IMR-90 (cell line): ENCODE measurements at regions not wholly inside any gene's neighbourhood (a gene's known extent, or its start where the extent isn't known, plus 50 kb on each side); places are given as distances from the start of the nearest gene placed in this dataset.

Experiments
- ATAC-seq: fragments of 200-7000 bp; cut with Tn5 transposase; 2 replicates; pipeline ENCODE4 v1.9.1; 2020; ENCODE audit warnings: low read depth, mild to moderate bottlenecking, moderate library complexity
- BruUV-seq: library from RNA; stranded (reverse); fragments of 400-500 nt; replicated peaks from 2 replicates; lab custom pipeline; 2021; lab: Mats Ljungman, UMichigan
- CTCF ChIA-PET: fragments of 300-600 bp; formaldehyde crosslinking; extraction: SDS; loops from one replicate; lab custom pipeline; 2021; ENCODE audit warnings: antibody characterized with exemption; lab: Yijun Ruan, JAX
- POLR2A ChIA-PET: fragments of 300-600 bp; sonication (Branson Sonifier 250); formaldehyde crosslinking; loops from one replicate; lab custom pipeline; 2022; ENCODE audit warnings: antibody characterized with exemption; ENCODE audit not compliant: unreplicated experiment; lab: Charles Lee
- DNase-seq: peaks from one replicate; pipeline ENCODE4 v3.0.0; 2013
- H2AFZ ChIP-seq: replicated peaks from 2 replicates; pipeline ENCODE3; 2013; ENCODE audit warnings: low read length, mild to moderate bottlenecking; ENCODE audit not compliant: poor library complexity
- H2AK5ac ChIP-seq: 2 replicates; pipeline ENCODE4 v1.6.1; 2013; ENCODE audit warnings: low read depth, low read length, inconsistent platforms
- H2AK9ac ChIP-seq: replicated peaks from 2 replicates; pipeline ENCODE3; 2013; ENCODE audit warnings: mild to moderate bottlenecking, low read depth, low read length, moderate library complexity; ENCODE audit not compliant: poor library complexity
- H2BK120ac ChIP-seq: 2 replicates; pipeline ENCODE4 v1.6.1; 2013; ENCODE audit warnings: low read depth, low read length, inconsistent platforms
- H2BK15ac ChIP-seq: 3 replicates; pipeline ENCODE4 v1.6.1; 2013; ENCODE audit warnings: low read depth, low read length, inconsistent platforms
- H2BK20ac ChIP-seq: 2 replicates; pipeline ENCODE4 v1.6.1; 2013; ENCODE audit warnings: low read depth, mild to moderate bottlenecking, inconsistent platforms, low read length, moderate library complexity
- H2BK5ac ChIP-seq: 2 replicates; pipeline ENCODE4 v1.6.1; 2013; ENCODE audit warnings: mild to moderate bottlenecking, low read depth, low read length, inconsistent platforms; ENCODE audit not compliant: poor library complexity, severe bottlenecking
- H3K14ac ChIP-seq: replicated peaks from 2 replicates; pipeline ENCODE4 v1.6.1; 2013; ENCODE audit warnings: low read depth, low read length, inconsistent platforms
- H3K18ac ChIP-seq: 2 replicates; pipeline ENCODE4 v1.6.1; 2013; ENCODE audit warnings: low read depth, low read length, control low read depth
- H3K23ac ChIP-seq: 2 replicates; pipeline ENCODE4 v1.6.1; 2013; ENCODE audit warnings: low read depth, low read length, inconsistent platforms
- H3K27ac ChIP-seq: 2 replicates; pipeline ENCODE4 v1.5.1; 2013; ENCODE audit warnings: mild to moderate bottlenecking, control low read depth, low read length; ENCODE audit not compliant: insufficient read depth
- H3K27me3 ChIP-seq: 2 replicates; pipeline ENCODE4 v1.6.1; 2013; ENCODE audit warnings: low read length; ENCODE audit not compliant: control insufficient read depth, insufficient read depth
- H3K36me3 ChIP-seq: 2 replicates; pipeline ENCODE4 v1.6.1; 2013; ENCODE audit warnings: low read length, mixed read lengths; ENCODE audit not compliant: control insufficient read depth, insufficient read depth
- H3K4ac ChIP-seq: 2 replicates; pipeline ENCODE4 v1.6.1; 2013; ENCODE audit warnings: low read depth, low read length, inconsistent platforms
- H3K4me1 ChIP-seq: 2 replicates; pipeline ENCODE4 v1.6.1; 2013; ENCODE audit warnings: low read length, mixed read lengths; ENCODE audit not compliant: control insufficient read depth, insufficient read depth
- H3K4me2 ChIP-seq: 2 replicates; pipeline ENCODE4 v1.6.1; 2013; ENCODE audit warnings: low read depth, mild to moderate bottlenecking, control low read depth, low read length, moderate library complexity
- H3K4me3 ChIP-seq: 2 replicates; pipeline ENCODE4 v1.5.1; 2013; ENCODE audit warnings: low read depth, mild to moderate bottlenecking, control low read depth, low read length, moderate library complexity; ENCODE audit not compliant: insufficient read depth
- H3K56ac ChIP-seq: 2 replicates; pipeline ENCODE4 v1.6.1; 2013; ENCODE audit warnings: low read length, inconsistent platforms; ENCODE audit not compliant: insufficient read depth; ENCODE audit errors: extremely low read depth
- H3K79me1 ChIP-seq, 2 experiments: 2 replicates each; pipeline ENCODE4 v1.6.1; 2013; ENCODE audit warnings: low read length in 2 of 2, inconsistent platforms in 1 of 2, low read depth in 1 of 2
- H3K9ac ChIP-seq: 2 replicates; pipeline ENCODE4 v1.6.1; 2013; ENCODE audit warnings: low read depth, low read length, control low read depth
- H3K9me1 ChIP-seq: 2 replicates; pipeline ENCODE4 v1.6.1; 2013; ENCODE audit warnings: low read length, inconsistent platforms; ENCODE audit not compliant: insufficient read depth
- H3K9me3 ChIP-seq: 2 replicates; pipeline ENCODE4 v1.6.1; 2013; ENCODE audit warnings: low read length; ENCODE audit not compliant: control insufficient read depth, insufficient read depth
- H4K20me1 ChIP-seq: 2 replicates; pipeline ENCODE4 v1.6.1; 2013; ENCODE audit warnings: low read length, inconsistent platforms; ENCODE audit not compliant: insufficient read depth
- H4K5ac ChIP-seq: 2 replicates; pipeline ENCODE4 v1.6.1; 2013; ENCODE audit warnings: mild to moderate bottlenecking, low read depth, low read length, control low read depth
- H4K8ac ChIP-seq, 2 experiments: 2 replicates each; pipeline ENCODE4 v1.6.1; 2013; ENCODE audit warnings: low read depth in 2 of 2, low read length in 2 of 2, control low read depth in 1 of 2, inconsistent platforms in 1 of 2
- H4K91ac ChIP-seq: 2 replicates; pipeline ENCODE4 v1.6.1; 2013; ENCODE audit warnings: low read depth, low read length, inconsistent platforms; ENCODE audit not compliant: insufficient read depth
- CHD1 ChIP-seq: IDR thresholded peaks from 2 replicates; pipeline ENCODE4 v1.6.1; 2012; ENCODE audit warnings: low read depth, low read length, improper control_type of control experiment
- USF2 ChIP-seq: fragments of 150-350 bp; IDR thresholded peaks from 2 replicates; pipeline ENCODE4 v1.6.1; 2017; ENCODE audit warnings: mild to moderate bottlenecking, antibody characterized with exemption, low read length, low read depth
- WGBS, 2 experiments: methylation state at CpG; one replicate each; pipeline versions ENCODE4 v1.1.5 to v1.1.7; 2013; ENCODE audit warnings: missing lambda C conversion rate in 2 of 2; ENCODE audit not compliant: insufficient read length in 1 of 2; ENCODE audit errors: extremely low coverage in 2 of 2; 5-methylcytosine and 5-hydroxymethylcytosine counted together
- dilution Hi-C: fragments of 300-500 bp; cut with HindIII; formaldehyde crosslinking; loops from one replicate; pipeline ENCODE4 v1.14.3; 2018; ENCODE audit warnings: low sequenced_read_pairs; ENCODE audit not compliant: unreplicated experiment
- in situ Hi-C: fragments of 300-500 bp; cut with MboI; formaldehyde crosslinking; loops from 3 replicates; pipeline ENCODE4 v1.14.3; 2019; ENCODE audit warnings: low sequenced_read_pairs, inconsistent platforms, mixed read lengths
- intact Hi-C: fragments of 100-400 bp; cut with micrococcal nuclease; formaldehyde crosslinking; loops from 2 replicates; pipeline ENCODE4 v1.10.0; 2022

GRCh38 chr5:44932922-44933585 lies 124.3 kb downstream of the MRPS30 start:
- POLR2A ChIA-PET: no interaction called here
- intact Hi-C loops: no loop called here

More at GRCh38 chr5:44932922-44933585, 124.3 kb downstream of the MRPS30 start:
- Histone ChIP-seq H3K14ac (no peak overlapping the region), H3K4me2 (no peak overlapping the region), H3K4me1 (no peaks in the 10 kb centered on the region), H4K91ac (no peak overlapping the region), H3K27ac (no peak overlapping the region), H2AFZ (no peak overlapping the region), H3K23ac (no peak overlapping the region), H4K8ac (no peak overlapping the region), H4K5ac (no peak overlapping the region), H3K56ac (no peak overlapping the region), H3K27me3 (no peaks in the 10 kb centered on the region), H2BK15ac (no peak overlapping the region), H2AK9ac (no peak overlapping the region), H3K36me3 (no peaks in the 10 kb centered on the region), H3K9ac (no peak overlapping the region), H3K9me1 (no peaks in the 10 kb centered on the region), H3K9me3 (peaks cover 8% of the 10 kb centered on the region; the same call in 1 of the 2 replicates), H3K4ac (no peak overlapping the region), H2BK5ac (no peak overlapping the region), H3K4me3 (no peak overlapping the region), H2BK120ac (no peak overlapping the region), H3K79me1 (no peaks in the 10 kb centered on the region), H2BK20ac (no peak overlapping the region), H2AK5ac (no peak overlapping the region), H4K20me1 (no peaks in the 10 kb centered on the region), H3K18ac (no peak overlapping the region)
- no CpG with 5 or more reads among the region's 3 CpGs for whole genome bisulfite sequencing, 2 experiments
- dilution Hi-C loops: no loop called here
- CTCF ChIA-PET: no interaction called here
- DNase-seq: no peak
- no peak for ATAC-seq
- no TSS peak for BruUV-seq
- in situ Hi-C loops: no loop called here
- TF ChIP-seq USF2: no peak
- no peak for TF ChIP-seq CHD1
